Tongue (tissue), 1 donor: ENCODE measurements at regions not wholly inside any gene's neighbourhood (a gene's known extent, or its start where the extent isn't known, plus 50 kb on each side); places are given as distances from the start of the nearest gene placed in this dataset.

ENCODE experiments used
- DNase-seq: peaks from one replicate; pipeline ENCODE4 v3.0.0-alpha.2; 2015

- DNase-seq = no peak
Observed at GRCh38 chr18:68520406-68521075, 194.4 kb downstream of the TMX3 start.

GRCh38 chr18:68519336-68519735, 195.6 kb downstream of the TMX3 start:
- DNase-seq = no peak

GRCh38 chr18:68509902-68510301, 205.0 kb downstream of the TMX3 start:
- peak; percentile 24 for DNase-seq

- DNase-seq = peak; percentile 49
Observed at GRCh38 chr18:68507781-68508180, 207.1 kb downstream of the TMX3 start.

- no peak for DNase-seq
Observed at GRCh38 chr18:68505178-68505574, 209.7 kb downstream of the TMX3 start.

- no peak for DNase-seq
Observed at GRCh38 chr18:68504441-68505177, 210.3 kb downstream of the TMX3 start.

- no peak for DNase-seq
Observed at GRCh38 chr18:68500556-68500955, 214.4 kb downstream of the TMX3 start.

- no peak for DNase-seq
Observed at GRCh38 chr18:68499141-68499540, 215.8 kb downstream of the TMX3 start.

GRCh38 chr18:68498636-68499035, 216.3 kb downstream of the TMX3 start:
- no peak for DNase-seq

GRCh38 chr18:68498185-68498584, 216.7 kb downstream of the TMX3 start:
- DNase-seq = no peak

- peak; percentile 85 for DNase-seq
Observed at GRCh38 chr18:68494802-68495581, 219.9 kb downstream of the TMX3 start.

- no peak for DNase-seq
Observed at GRCh38 chr18:68489013-68489792, 225.7 kb downstream of the TMX3 start.

- DNase-seq = no peak
Observed at GRCh38 chr18:68484241-68484640, 230.7 kb downstream of the TMX3 start.

- DNase-seq = no peak
Observed at GRCh38 chr18:68482815-68483214, 232.1 kb downstream of the TMX3 start.

GRCh38 chr18:68480196-68480595, 234.7 kb downstream of the TMX3 start:
- no peak for DNase-seq

GRCh38 chr18:68478246-68478645, 236.7 kb downstream of the TMX3 start:
- no peak for DNase-seq

GRCh38 chr18:68475883-68476282, 239.0 kb downstream of the TMX3 start:
- DNase-seq = no peak

- no peak for DNase-seq
Observed at GRCh38 chr18:68472701-68473295, 242.1 kb downstream of the TMX3 start.

GRCh38 chr18:68469049-68469625, 245.8 kb downstream of the TMX3 start:
- no peak for DNase-seq

GRCh38 chr18:68467957-68468356, 247.0 kb downstream of the TMX3 start:
- no peak for DNase-seq

GRCh38 chr18:68467329-68467728, 247.6 kb downstream of the TMX3 start:
- DNase-seq = no peak

- no peak for DNase-seq
Observed at GRCh38 chr18:68466672-68467071, 248.2 kb downstream of the TMX3 start.
